GM12878 (cell line): ENCODE measurements at regions not wholly inside any gene's neighbourhood (a gene's known extent, or its start where the extent isn't known, plus 50 kb on each side); places are given as distances from the start of the nearest gene placed in this dataset.

Experiments used
- ATAC-seq: fragments of 200-7000 bp; cut with Tn5 transposase; 3 replicates; pipeline ENCODE4 v1.9.1; 2020; ENCODE audit warnings: mild to moderate bottlenecking, moderate library complexity
- BruUV-seq: library from RNA; stranded (reverse); fragments of 400-500 nt; replicated peaks from 2 replicates; lab custom pipeline; 2021; lab: Mats Ljungman, UMichigan
- CTCF ChIA-PET: fragments of 300-600 bp; sonication (Branson Sonifier 250); formaldehyde crosslinking; extraction: SDS; loops from one replicate; lab custom pipeline; 2021; ENCODE audit warnings: inconsistent platforms; lab: Yijun Ruan, JAX
- POLR2A ChIA-PET: fragments of 350-600 bp; formaldehyde crosslinking; extraction: SDS; loops from one replicate; lab custom pipeline; 2021; ENCODE audit warnings: inconsistent platforms; lab: Charles Lee
- RAD21 ChIA-PET: fragments of 300-600 bp; sonication (Branson Sonifier 250); formaldehyde crosslinking; loops from one replicate; lab custom pipeline; 2023; ENCODE audit warnings: antibody characterized with exemption; ENCODE audit not compliant: unreplicated experiment; lab: Charles Lee
- SMC1A ChIA-PET: fragments of 300-600 bp; sonication (Branson Sonifier 250); formaldehyde crosslinking; loops from one replicate; lab custom pipeline; 2023; ENCODE audit not compliant: unreplicated experiment, uncharacterized antibody; lab: Charles Lee
- DNase-seq: peaks from one replicate; pipeline ENCODE4 v3.0.0-alpha.2; 2011; ENCODE audit warnings: low read depth, low spot score
- FAIRE-seq: peaks from 3 replicates; lab custom pipeline; 2011; peaks lifted over from hg19 to GRCh38; lab: Jason Lieb, UNC
- H2AFZ ChIP-seq: 2 replicates; pipeline ENCODE4 v1.6.0; 2011; ENCODE audit warnings: low read depth, low read length, control low read depth; ENCODE audit not compliant: control insufficient read depth
- H3K27ac ChIP-seq: 2 replicates; pipeline ENCODE4 v1.5.1; 2011; ENCODE audit warnings: control low read depth; ENCODE audit not compliant: control insufficient read depth, insufficient read depth
- H3K27me3 ChIP-seq, 2 experiments: replicated peaks in 1 of 2; 2 replicates each; pipeline versions ENCODE4 v1.6.0 to v1.6.1; 2011; ENCODE audit warnings: low read length in 1 of 2; ENCODE audit not compliant: control insufficient read depth in 2 of 2, insufficient read depth in 2 of 2
- H3K36me3 ChIP-seq, 2 experiments: 2 replicates each; pipeline ENCODE4 v1.5.1; 2011; ENCODE audit warnings: low read length in 1 of 2; ENCODE audit not compliant: control insufficient read depth in 2 of 2, insufficient read depth in 2 of 2
- H3K4me1 ChIP-seq: 2 replicates; pipeline ENCODE4 v1.6.1; 2011; ENCODE audit warnings: mild to moderate bottlenecking, low read length, moderate library complexity, mixed read lengths; ENCODE audit not compliant: control insufficient read depth, insufficient read depth
- H3K4me2 ChIP-seq: 2 replicates; pipeline ENCODE4 v1.6.0; 2011; ENCODE audit warnings: control low read depth; ENCODE audit not compliant: control insufficient read depth, insufficient read depth
- H3K4me3 ChIP-seq: fragments of 200-600 bp; sonication (generic); 2 replicates; pipeline ENCODE4 v1.5.1; 2016
- H3K79me2 ChIP-seq: 2 replicates; pipeline ENCODE4 v1.6.0; 2011; ENCODE audit warnings: low read length; ENCODE audit not compliant: control insufficient read depth, insufficient read depth
- H3K9ac ChIP-seq: 2 replicates; pipeline ENCODE4 v1.8.0; 2011; ENCODE audit warnings: low read length, control low read depth, mixed read lengths; ENCODE audit not compliant: control insufficient read depth, insufficient read depth
- H3K9me3 ChIP-seq: replicated peaks from 3 replicates; pipeline ENCODE4 v1.5.1; 2011; ENCODE audit warnings: mild to moderate bottlenecking, low read length; ENCODE audit not compliant: control insufficient read depth, insufficient read depth
- H4K20me1 ChIP-seq: 2 replicates; pipeline ENCODE4 v1.6.0; 2011; ENCODE audit not compliant: control insufficient read depth, insufficient read depth
- BCL11A ChIP-seq: IDR thresholded peaks from 2 replicates; pipeline ENCODE4 v1.6.1; 2011; ENCODE audit warnings: low read depth, low read length
- CBX3 ChIP-seq: fragments of 200-600 bp; sonication (generic); IDR thresholded peaks from 2 replicates; pipeline ENCODE4 v1.6.1; 2016; ENCODE audit warnings: low read depth, borderline replicate concordance
- NR2F1 ChIP-seq: fragments of 450-650 bp; conservative IDR thresholded peaks from 2 replicates; pipeline ENCODE4 v1.6.1; 2017; ENCODE audit warnings: mild to moderate bottlenecking
- POLR2AphosphoS2 ChIP-seq: IDR thresholded peaks from 2 replicates; pipeline ENCODE4 v1.6.1; 2011; ENCODE audit warnings: low read depth, mild to moderate bottlenecking, low read length, improper control_type of control experiment, moderate library complexity
- RELA ChIP-seq: fragments of 450-650 bp; IDR thresholded peaks from 2 replicates; pipeline ENCODE4 v1.8.0; 2014; ENCODE audit warnings: borderline replicate concordance; ENCODE audit not compliant: partially characterized antibody
- SP1 ChIP-seq: IDR thresholded peaks from one replicate; pipeline ENCODE4 v1.6.1; 2011; ENCODE audit warnings: low read depth, low read length
- SPI1 ChIP-seq: IDR thresholded peaks from 2 replicates; pipeline ENCODE4 v1.6.1; 2011; ENCODE audit warnings: low read depth, mild to moderate bottlenecking, low read length, moderate library complexity, borderline replicate concordance; ENCODE audit not compliant: insufficient read depth
- STAT1 ChIP-seq: fragments of 450-650 bp; conservative IDR thresholded peaks from 2 replicates; pipeline ENCODE4 v1.6.1; 2014; ENCODE audit warnings: antibody characterized with exemption, mild to moderate bottlenecking
- STAT3 ChIP-seq: IDR thresholded peaks from 2 replicates; pipeline ENCODE4 v1.6.1; 2011; ENCODE audit warnings: low read depth, low read length, improper control_type of control experiment
- WRNIP1 ChIP-seq: IDR thresholded peaks from 2 replicates; pipeline ENCODE4 v1.6.1; 2011; ENCODE audit warnings: low read depth, low read length, improper control_type of control experiment, borderline replicate concordance
- ZNF384 ChIP-seq: IDR thresholded peaks from 2 replicates; pipeline ENCODE4 v1.6.1; 2012; ENCODE audit warnings: low read depth, mild to moderate bottlenecking, low read length, improper control_type of control experiment, borderline replicate concordance
- WGBS: methylation state at CpG from one replicate; pipeline ENCODE4 v1.1.6; 2016; ENCODE audit warnings: low lambda C conversion rate; ENCODE audit not compliant: insufficient replicate concordance, insufficient coverage; ENCODE audit errors: missing lambda C conversion rate; 5-methylcytosine and 5-hydroxymethylcytosine counted together
- in situ Hi-C: fragments of 300-500 bp; cut with MboI; formaldehyde crosslinking; loops from 9 replicates; pipeline ENCODE4 v1.14.3; 2018; ENCODE audit warnings: mixed read lengths
- intact Hi-C: fragments of 100-400 bp; cut with micrococcal nuclease; formaldehyde crosslinking; loops from one replicate; pipeline ENCODE4 v1.14.2; 2022; ENCODE audit not compliant: unreplicated experiment
- TF ChIP-seq, protein P1 (sequence below): IDR thresholded peaks from 2 replicates; pipeline ENCODE4 v1.6.1; 2012; ENCODE audit warnings: low read depth, low read length, improper control_type of control experiment

DNA sequence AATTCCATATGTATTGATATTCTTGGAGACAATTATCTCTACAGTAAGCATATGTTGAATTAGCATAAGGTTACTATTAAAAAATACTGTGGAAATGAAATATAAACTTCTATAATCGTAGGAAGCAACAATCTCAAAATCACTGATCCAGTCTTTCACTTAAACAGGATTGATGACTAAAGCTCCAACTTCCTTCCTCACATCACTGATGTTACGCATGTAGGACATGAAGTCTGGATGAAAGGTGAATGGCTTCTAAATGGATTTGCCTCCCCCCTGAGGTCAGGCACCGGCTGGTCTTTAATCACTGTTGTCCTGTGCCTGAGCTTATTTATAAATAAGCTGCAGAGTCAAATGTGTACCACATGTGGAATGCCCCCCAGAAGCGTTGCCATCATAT, 157.1 kb upstream of the NFIB start:
- ChIA-PET POLR2A (no interaction called here), RAD21 (no interaction called here), CTCF (interaction anchor here (1.8 kb wide), 1 partner anchor 299 kb away, joined by 6 read pairs; no protein-coding TSS in a partner anchor), SMC1A (no interaction called here)
- no peaks in the 10 kb centered on the region; a peak in 1 of 4 replicates for H3K27me3 ChIP-seq
- ATAC-seq (no peak), DNase-seq (no peak), FAIRE-seq (no peak)
- TF ChIP-seq NR2F1 (no peak), STAT3 (no peak), BCL11A (no peak), RELA (no peak), CBX3 (no peak), STAT1 (no peak), SPI1 (no peak), POLR2AphosphoS2 (no peak), SP1 (no peak), ZNF384 (no peak), WRNIP1 (no peak)
- TF ChIP-seq, protein P1, sequence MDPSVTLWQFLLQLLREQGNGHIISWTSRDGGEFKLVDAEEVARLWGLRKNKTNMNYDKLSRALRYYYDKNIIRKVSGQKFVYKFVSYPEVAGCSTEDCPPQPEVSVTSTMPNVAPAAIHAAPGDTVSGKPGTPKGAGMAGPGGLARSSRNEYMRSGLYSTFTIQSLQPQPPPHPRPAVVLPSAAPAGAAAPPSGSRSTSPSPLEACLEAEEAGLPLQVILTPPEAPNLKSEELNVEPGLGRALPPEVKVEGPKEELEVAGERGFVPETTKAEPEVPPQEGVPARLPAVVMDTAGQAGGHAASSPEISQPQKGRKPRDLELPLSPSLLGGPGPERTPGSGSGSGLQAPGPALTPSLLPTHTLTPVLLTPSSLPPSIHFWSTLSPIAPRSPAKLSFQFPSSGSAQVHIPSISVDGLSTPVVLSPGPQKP, result no peak
- BruUV-seq, result no TSS peak
- in situ Hi-C loops, result loop anchor here (25.0 kb wide), 1 partner anchor 666 kb away; no protein-coding TSS in a partner anchor
- intact Hi-C loops, result no loop called here
- no peak overlapping the region for H3K4me2 ChIP-seq
- H3K36me3 ChIP-seq, result no peaks in the 10 kb centered on the region
- 41% methylated on average over 4 of the region's 4 CpGs for WGBS
- no peaks in the 10 kb centered on the region for H3K79me2 ChIP-seq
- no peaks in the 10 kb centered on the region for H3K4me1 ChIP-seq
- H3K9me3 ChIP-seq, result no peaks in the 10 kb centered on the region
- H3K9ac ChIP-seq, result no peak overlapping the region
- H3K4me3 ChIP-seq, result no peak overlapping the region
- H3K27ac ChIP-seq, result no peak overlapping the region
- no peak overlapping the region for H2AFZ ChIP-seq
- no peaks in the 10 kb centered on the region for H4K20me1 ChIP-seq
